Fibroblast of the aortic adventitia (primary cell): ENCODE measurements at regions not wholly inside any gene's neighbourhood (a gene's known extent, or its start where the extent isn't known, plus 50 kb on each side); places are given as distances from the start of the nearest gene placed in this dataset. TPM values are rescaled to one million over a fixed set of nuclear protein-coding genes. Genes with fewer than 3 reads are reported as not detected.

ENCODE experiments used
- DNase-seq: peaks from one replicate; pipeline ENCODE4 v3.0.0-alpha.2; 2010; ENCODE audit warnings: low read depth
- H3K4me3 ChIP-seq: 2 replicates; pipeline ENCODE4 v1.5.1; 2011; ENCODE audit warnings: low read depth, mild to moderate bottlenecking, control low read depth, low read length, moderate library complexity
- CTCF ChIP-seq: IDR thresholded peaks from 2 replicates; pipeline ENCODE4 v1.5.1; 2011; ENCODE audit warnings: mild to moderate bottlenecking, low read length, control low read depth, inconsistent platforms; ENCODE audit not compliant: insufficient read depth
- small RNA-seq: library from RNA; depleted of rRNA; stranded (forward); fragments of <200 nt; gene quantifications from one replicate; pipeline ENCODE3, GENCODE V24; 2012

GRCh38 chr19:27647423-27647822, 1565.5 kb downstream of the UQCRFS1 start:
- H3K4me3 ChIP-seq = no peak overlapping the region
- DNase-seq = no peak
- no peak for TF ChIP-seq CTCF

- no peak overlapping the region for H3K4me3 ChIP-seq
- TF ChIP-seq CTCF = no peak
- DNase-seq = no peak
Observed at GRCh38 chr19:27635401-27635800, 1577.5 kb downstream of the UQCRFS1 start.

GRCh38 chr19:27618006-27618405, 1594.9 kb downstream of the UQCRFS1 start:
- H3K4me3 ChIP-seq = no peak overlapping the region
- TF ChIP-seq CTCF = no peak
- DNase-seq = no peak

- H3K4me3 ChIP-seq = no peak overlapping the region
- no peak for TF ChIP-seq CTCF
- DNase-seq = no peak
Observed at GRCh38 chr19:27580906-27581305, 1632.0 kb downstream of the UQCRFS1 start.

Small RNA genes lying in the stretch of these regions (small RNA-seq; reads per million reads assigned to genes)
- gene AC006504.6 (not detected), gene RNA5SP470 (not detected)
